HEK293 (cell line): ENCODE measurements at regions not wholly inside any gene's neighbourhood (a gene's known extent, or its start where the extent isn't known, plus 50 kb on each side); places are given as distances from the start of the nearest gene placed in this dataset.

Experiments
- CTCF ChIA-PET: fragments of 350-600 bp; formaldehyde crosslinking; extraction: SDS; loops from one replicate; lab custom pipeline; 2021; ENCODE audit warnings: antibody characterized with exemption; lab: Yijun Ruan, JAX
- POLR2A ChIA-PET: fragments of 300-600 bp; formaldehyde crosslinking; extraction: SDS; loops from one replicate; lab custom pipeline; 2020; ENCODE audit warnings: antibody characterized with exemption, inconsistent platforms; lab: Yijun Ruan, JAX
- H3K27ac ChIP-seq: fragments of 200-500 bp; sonication (Bioruptor generic); 2 replicates; pipeline ENCODE4 v1.5.1; 2014; ENCODE audit warnings: low read depth, low read length, control low read depth, inconsistent platforms; ENCODE audit errors: extremely low read depth
- H3K36me3 ChIP-seq, 2 experiments: fragments of 200-500 bp in 1 of 2; sonication (Bioruptor generic) in 1 of 2; 1 replicate in 1 of 2; 2 replicates in 1 of 2; pipeline ENCODE4 v1.5.1; 2014 to 2017; ENCODE audit warnings: inconsistent platforms in 2 of 2, low read length in 2 of 2; ENCODE audit not compliant: control insufficient read depth in 2 of 2, insufficient read depth in 1 of 2
- H3K4me1 ChIP-seq: fragments of 200-500 bp; sonication (Bioruptor generic); 2 replicates; pipeline ENCODE4 v1.5.1; 2014; ENCODE audit warnings: mild to moderate bottlenecking, low read length, inconsistent platforms; ENCODE audit not compliant: control insufficient read depth, insufficient read depth
- H3K4me3 ChIP-seq: 2 replicates; pipeline ENCODE4 v1.5.1; 2011; ENCODE audit warnings: low read depth, mild to moderate bottlenecking, control low read depth, low read length, moderate library complexity
- H3K9me3 ChIP-seq: fragments of 200-500 bp; sonication (Bioruptor generic); 2 replicates; pipeline ENCODE4 v1.5.1; 2014; ENCODE audit warnings: low read depth, low read length, inconsistent platforms; ENCODE audit not compliant: control insufficient read depth, insufficient read depth
- BCL11A ChIP-seq: fragments of 450-650 bp; formaldehyde crosslinking; IDR thresholded peaks from 2 replicates; pipeline ENCODE4 v1.5.1; 2016; ENCODE audit warnings: low read depth, missing biosample characterization, missing genetic modification characterization
- CTCF ChIP-seq: fragments of 450-650 bp; formaldehyde crosslinking; IDR thresholded peaks from 2 replicates; pipeline ENCODE4 v1.5.1; 2016; ENCODE audit warnings: missing biosample characterization, missing genetic modification characterization
- GLI4 ChIP-seq: fragments of 450-650 bp; formaldehyde crosslinking; IDR thresholded peaks from 2 replicates; pipeline ENCODE4 v1.5.1; 2016; ENCODE audit warnings: missing biosample characterization, missing genetic modification characterization
- KLF1 ChIP-seq: fragments of 450-650 bp; formaldehyde crosslinking; IDR thresholded peaks from 2 replicates; pipeline ENCODE4 v1.5.1; 2016; ENCODE audit warnings: missing biosample characterization, missing genetic modification characterization
- PRDM1 ChIP-seq: fragments of 450-650 bp; formaldehyde crosslinking; IDR thresholded peaks from 2 replicates; pipeline ENCODE4; 2016; ENCODE audit warnings: missing biosample characterization, missing genetic modification characterization
- SETDB1 ChIP-seq: IDR thresholded peaks from one replicate; pipeline ENCODE4 v1.6.1; 2017; ENCODE audit warnings: mild to moderate bottlenecking, low read length, moderate library complexity, mixed read lengths; ENCODE audit not compliant: insufficient read length
- SP7 ChIP-seq: fragments of 450-650 bp; formaldehyde crosslinking; IDR thresholded peaks from 2 replicates; pipeline ENCODE4 v1.5.1; 2016; ENCODE audit warnings: missing biosample characterization, missing genetic modification characterization
- TRIM28 ChIP-seq: IDR thresholded peaks from 2 replicates; pipeline ENCODE4 v1.6.1; 2011; ENCODE audit warnings: low read length, control low read depth, borderline replicate concordance
- ZFP69B ChIP-seq: fragments of 450-650 bp; formaldehyde crosslinking; IDR thresholded peaks from 2 replicates; pipeline ENCODE4 v1.5.1; 2016; ENCODE audit warnings: missing biosample characterization, missing genetic modification characterization
- ZIC2 ChIP-seq: fragments of 450-650 bp; formaldehyde crosslinking; IDR thresholded peaks from 2 replicates; pipeline ENCODE4 v1.5.1; 2016; ENCODE audit warnings: missing biosample characterization, missing genetic modification characterization
- ZNF112 ChIP-seq: fragments of 450-650 bp; formaldehyde crosslinking; IDR thresholded peaks from 2 replicates; pipeline ENCODE4 v1.5.0; 2017; ENCODE audit warnings: missing biosample characterization, missing genetic modification characterization
- ZNF140 ChIP-seq: fragments of 450-650 bp; formaldehyde crosslinking; IDR thresholded peaks from 2 replicates; pipeline ENCODE4 v1.5.1; 2016; ENCODE audit warnings: missing biosample characterization, missing genetic modification characterization
- ZNF155 ChIP-seq: fragments of 450-650 bp; formaldehyde crosslinking; IDR thresholded peaks from 2 replicates; pipeline ENCODE4 v1.5.1; 2016; ENCODE audit warnings: missing biosample characterization, missing genetic modification characterization
- ZNF214 ChIP-seq: fragments of 450-650 bp; formaldehyde crosslinking; IDR thresholded peaks from 2 replicates; pipeline ENCODE4 v1.5.1; 2017; ENCODE audit warnings: missing biosample characterization, mild to moderate bottlenecking, missing genetic modification characterization, borderline replicate concordance
- ZNF24 ChIP-seq: fragments of 450-650 bp; formaldehyde crosslinking; IDR thresholded peaks from 2 replicates; pipeline ENCODE4 v1.5.1; 2016; ENCODE audit warnings: missing biosample characterization, missing genetic modification characterization
- ZNF335 ChIP-seq: fragments of 450-650 bp; formaldehyde crosslinking; conservative IDR thresholded peaks from 2 replicates; pipeline ENCODE4 v1.5.1; 2016; ENCODE audit warnings: missing biosample characterization, missing genetic modification characterization
- ZNF398 ChIP-seq: fragments of 450-650 bp; formaldehyde crosslinking; IDR thresholded peaks from 2 replicates; pipeline ENCODE4 v1.5.1; 2017; ENCODE audit warnings: missing biosample characterization, missing genetic modification characterization
- ZNF513 ChIP-seq: fragments of 450-650 bp; IDR thresholded peaks from 2 replicates; pipeline ENCODE4 v1.5.1; 2018; ENCODE audit warnings: missing biosample characterization, missing genetic modification characterization
- ZNF521 ChIP-seq: fragments of 450-650 bp; formaldehyde crosslinking; IDR thresholded peaks from 2 replicates; pipeline ENCODE4 v1.5.1; 2017; ENCODE audit warnings: missing biosample characterization, mild to moderate bottlenecking, missing genetic modification characterization
- ZNF596 ChIP-seq: fragments of 450-650 bp; IDR thresholded peaks from 2 replicates; pipeline ENCODE4 v1.5.0; 2018; ENCODE audit warnings: missing biosample characterization, mild to moderate bottlenecking, missing genetic modification characterization, moderate library complexity
- ZSCAN16 ChIP-seq: fragments of 450-650 bp; formaldehyde crosslinking; IDR thresholded peaks from 2 replicates; pipeline ENCODE4 v1.5.1; 2016; ENCODE audit warnings: missing biosample characterization, missing genetic modification characterization
- TF ChIP-seq, protein P1 (sequence below): fragments of 450-650 bp; formaldehyde crosslinking; optimal IDR thresholded peaks from 2 replicates; pipeline ENCODE3; 2016; ENCODE audit warnings: missing biosample characterization, mild to moderate bottlenecking, missing genetic modification characterization

- ChIA-PET CTCF (no interaction called here), POLR2A (no interaction called here)
- no peak overlapping the region for H3K4me3 ChIP-seq
- no peaks in the 10 kb centered on the region for H3K36me3 ChIP-seq
- H3K27ac ChIP-seq = no peak overlapping the region
- no peaks in the 10 kb centered on the region for H3K9me3 ChIP-seq
- TF ChIP-seq ZFP69B (tag by site-specific recombination) = no peak
- TF ChIP-seq GLI4 (tag by site-specific recombination) = no peak
- no peak for TF ChIP-seq ZNF521 (tag by site-specific recombination)
- no peak for TF ChIP-seq SETDB1
- TF ChIP-seq ZNF24 = no peak
- no peak for TF ChIP-seq CTCF (tag by site-specific recombination)
- no peak for TF ChIP-seq BCL11A
- no peak for TF ChIP-seq TRIM28
- TF ChIP-seq, protein P1, sequence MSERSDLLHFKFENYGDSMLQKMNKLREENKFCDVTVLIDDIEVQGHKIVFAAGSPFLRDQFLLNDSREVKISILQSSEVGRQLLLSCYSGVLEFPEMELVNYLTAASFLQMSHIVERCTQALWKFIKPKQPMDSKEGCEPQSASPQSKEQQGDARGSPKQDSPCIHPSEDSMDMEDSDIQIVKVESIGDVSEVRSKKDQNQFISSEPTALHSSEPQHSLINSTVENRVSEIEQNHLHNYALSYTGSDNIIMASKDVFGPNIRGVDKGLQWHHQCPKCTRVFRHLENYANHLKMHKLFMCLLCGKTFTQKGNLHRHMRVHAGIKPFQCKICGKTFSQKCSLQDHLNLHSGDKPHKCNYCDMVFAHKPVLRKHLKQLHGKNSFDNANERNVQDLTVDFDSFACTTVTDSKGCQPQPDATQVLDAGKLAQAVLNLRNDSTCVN = no peak
- TF ChIP-seq ZNF214 (tag by site-specific recombination) = no peak
- no peak for TF ChIP-seq ZNF140 (tag by site-specific recombination)
- TF ChIP-seq ZSCAN16 (tag by site-specific recombination) = no peak
- TF ChIP-seq ZNF596 (tag by site-specific recombination) = no peak
- TF ChIP-seq KLF1 (tag by site-specific recombination) = no peak
- no peak for TF ChIP-seq SP7 (tag by site-specific recombination)
- TF ChIP-seq ZNF335 (tag by site-specific recombination) = no peak
- no peaks in the 10 kb centered on the region for H3K4me1 ChIP-seq
These were observed 817.8 kb downstream of the GALC start for GRCh38 chr14:87175175-87175574.

- Histone ChIP-seq H3K4me3 (no peak overlapping the region), H3K27ac (no peak overlapping the region), H3K36me3 (no peaks in the 10 kb centered on the region), H3K4me1 (no peaks in the 10 kb centered on the region), H3K9me3 (no peaks in the 10 kb centered on the region)
- POLR2A ChIA-PET = no interaction called here
- TF ChIP-seq ZNF513 = no peak
- TF ChIP-seq ZNF335 (tag by site-specific recombination) = no peak
- no peak for TF ChIP-seq ZNF112 (tag by site-specific recombination)
- CTCF ChIA-PET = interaction anchor here (0.6 kb wide), 1 partner anchor 132 kb away, joined by 3 read pairs; no protein-coding TSS in a partner anchor
These were observed 821.8 kb downstream of the GALC start for GRCh38 chr14:87171141-87171540.

DNA sequence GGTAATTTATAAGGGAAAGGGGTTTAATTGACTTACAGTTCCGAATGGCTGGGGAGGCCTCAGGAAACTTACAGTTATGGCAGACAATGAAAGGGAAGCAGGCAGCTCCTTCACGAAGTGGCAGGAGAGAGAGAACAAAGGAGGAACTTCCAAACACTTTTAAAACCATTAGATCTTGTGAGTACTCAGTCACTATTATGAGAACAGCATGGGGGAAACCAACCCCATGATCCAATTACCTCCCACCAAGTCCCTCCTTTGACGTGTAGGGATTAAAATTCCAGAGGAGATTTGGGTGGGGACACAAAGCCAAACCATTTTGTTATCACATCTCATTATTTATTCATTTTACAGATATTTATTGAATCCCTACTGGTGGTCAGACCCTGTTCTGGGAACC lies 822.8 kb downstream of the GALC start:
- Histone ChIP-seq H3K4me3 (no peak overlapping the region), H3K27ac (no peak overlapping the region), H3K9me3 (no peaks in the 10 kb centered on the region), H3K36me3 (no peaks in the 10 kb centered on the region), H3K4me1 (no peaks in the 10 kb centered on the region)
- CTCF ChIA-PET = no interaction called here
- POLR2A ChIA-PET = no interaction called here
- no peak for TF ChIP-seq ZNF155 (tag by site-specific recombination)
- TF ChIP-seq PRDM1 (tag by site-specific recombination) = no peak
- no peak for TF ChIP-seq ZIC2
- no peak for TF ChIP-seq ZNF398 (tag by site-specific recombination)
